ENCODE measurements at regions not wholly inside any gene's neighbourhood (a gene's known extent, or its start where the extent isn't known, plus 50 kb on each side); places are given as distances from the start of the nearest gene placed in this dataset.
"Not testable (repeated sequence)": the region's sequence is repeated elsewhere in the genome, so short reads cannot be mapped to it uniquely, and the experiment has no call there.

DNA sequence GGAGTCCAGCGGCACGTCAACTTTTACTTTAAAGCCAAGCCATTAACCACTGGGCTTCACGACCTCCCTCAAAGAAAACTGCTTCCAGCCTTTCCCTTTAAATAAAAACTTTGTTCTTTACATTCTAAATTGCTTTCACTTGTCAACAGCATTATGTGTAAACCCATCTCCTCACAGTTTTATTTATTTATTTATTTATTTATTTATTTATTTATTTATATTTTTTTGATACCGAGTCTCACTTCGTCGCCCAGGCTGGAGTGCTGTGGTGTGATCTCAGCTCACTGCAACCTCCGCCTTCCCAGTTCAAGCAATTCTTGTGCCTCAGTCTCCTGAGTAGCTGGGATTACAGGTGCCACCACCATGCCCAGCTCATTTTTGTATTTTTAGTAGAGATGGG lies 165.7 kb downstream of the NUFIP1 start:
- TF ChIP-seq, protein P1, sequence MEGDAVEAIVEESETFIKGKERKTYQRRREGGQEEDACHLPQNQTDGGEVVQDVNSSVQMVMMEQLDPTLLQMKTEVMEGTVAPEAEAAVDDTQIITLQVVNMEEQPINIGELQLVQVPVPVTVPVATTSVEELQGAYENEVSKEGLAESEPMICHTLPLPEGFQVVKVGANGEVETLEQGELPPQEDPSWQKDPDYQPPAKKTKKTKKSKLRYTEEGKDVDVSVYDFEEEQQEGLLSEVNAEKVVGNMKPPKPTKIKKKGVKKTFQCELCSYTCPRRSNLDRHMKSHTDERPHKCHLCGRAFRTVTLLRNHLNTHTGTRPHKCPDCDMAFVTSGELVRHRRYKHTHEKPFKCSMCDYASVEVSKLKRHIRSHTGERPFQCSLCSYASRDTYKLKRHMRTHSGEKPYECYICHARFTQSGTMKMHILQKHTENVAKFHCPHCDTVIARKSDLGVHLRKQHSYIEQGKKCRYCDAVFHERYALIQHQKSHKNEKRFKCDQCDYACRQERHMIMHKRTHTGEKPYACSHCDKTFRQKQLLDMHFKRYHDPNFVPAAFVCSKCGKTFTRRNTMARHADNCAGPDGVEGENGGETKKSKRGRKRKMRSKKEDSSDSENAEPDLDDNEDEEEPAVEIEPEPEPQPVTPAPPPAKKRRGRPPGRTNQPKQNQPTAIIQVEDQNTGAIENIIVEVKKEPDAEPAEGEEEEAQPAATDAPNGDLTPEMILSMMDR (IDR thresholded peaks at IDR 0.05; ENCODE audit: low read depth, low read length), result not testable (repeated sequence)
- TF ChIP-seq EZH2phosphoT487 (IDR thresholded peaks at IDR 0.05; ENCODE audit: low read depth), result not testable (repeated sequence)
